ENCODE measurements at regions not wholly inside any gene's neighbourhood (a gene's known extent, or its start where the extent isn't known, plus 50 kb on each side); places are given as distances from the start of the nearest gene placed in this dataset.

GRCh38 chr7:122211362-122211761 lies 67.3 kb upstream of the AASS start:
- TF ChIP-seq CTCF (IDR thresholded peaks at IDR 0.05) (no peak), EZH2 (IDR thresholded peaks at IDR 0.05; ENCODE audit: borderline replicate concordance, insufficient read depth, low read depth, low read length, poor library complexity, severe bottlenecking) (no peak)
